ENCODE measurements at regions not wholly inside any gene's neighbourhood (a gene's known extent, or its start where the extent isn't known, plus 50 kb on each side); places are given as distances from the start of the nearest gene placed in this dataset.

- DNase-seq (ENCODE audit: extremely low read depth in 1 of 2, low read depth in 1 of 2), result no peak
Observed at GRCh38 chr18:22467760-22468553, 50.2 kb upstream of the CTAGE1 start.

DNA sequence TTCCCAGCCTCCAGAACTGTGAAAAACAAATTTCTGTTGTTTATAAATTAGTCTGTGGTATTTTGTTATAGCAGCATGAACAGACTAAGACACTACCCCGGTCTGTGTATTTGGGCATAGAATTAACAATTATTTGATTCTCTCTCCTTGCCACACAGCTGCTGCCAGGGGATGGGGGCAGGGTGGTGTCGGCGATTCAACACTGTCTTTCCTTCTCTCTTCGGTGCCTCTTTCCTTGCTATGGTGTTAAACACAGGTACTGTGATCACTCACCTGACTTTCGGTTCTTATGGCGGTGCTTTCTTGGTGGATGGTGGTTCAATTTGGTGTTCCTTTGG, 50.8 kb upstream of the CTAGE1 start:
- no peak for DNase-seq (ENCODE audit: extremely low read depth in 1 of 2, low read depth in 1 of 2)

- no peak for DNase-seq (ENCODE audit: extremely low read depth in 1 of 2, low read depth in 1 of 2)
Observed at GRCh38 chr18:22469061-22469734, 51.5 kb upstream of the CTAGE1 start.

GRCh38 chr18:22469926-22470247, 52.2 kb upstream of the CTAGE1 start:
- DNase-seq (ENCODE audit: extremely low read depth in 1 of 2, low read depth in 1 of 2), result no peak

DNA sequence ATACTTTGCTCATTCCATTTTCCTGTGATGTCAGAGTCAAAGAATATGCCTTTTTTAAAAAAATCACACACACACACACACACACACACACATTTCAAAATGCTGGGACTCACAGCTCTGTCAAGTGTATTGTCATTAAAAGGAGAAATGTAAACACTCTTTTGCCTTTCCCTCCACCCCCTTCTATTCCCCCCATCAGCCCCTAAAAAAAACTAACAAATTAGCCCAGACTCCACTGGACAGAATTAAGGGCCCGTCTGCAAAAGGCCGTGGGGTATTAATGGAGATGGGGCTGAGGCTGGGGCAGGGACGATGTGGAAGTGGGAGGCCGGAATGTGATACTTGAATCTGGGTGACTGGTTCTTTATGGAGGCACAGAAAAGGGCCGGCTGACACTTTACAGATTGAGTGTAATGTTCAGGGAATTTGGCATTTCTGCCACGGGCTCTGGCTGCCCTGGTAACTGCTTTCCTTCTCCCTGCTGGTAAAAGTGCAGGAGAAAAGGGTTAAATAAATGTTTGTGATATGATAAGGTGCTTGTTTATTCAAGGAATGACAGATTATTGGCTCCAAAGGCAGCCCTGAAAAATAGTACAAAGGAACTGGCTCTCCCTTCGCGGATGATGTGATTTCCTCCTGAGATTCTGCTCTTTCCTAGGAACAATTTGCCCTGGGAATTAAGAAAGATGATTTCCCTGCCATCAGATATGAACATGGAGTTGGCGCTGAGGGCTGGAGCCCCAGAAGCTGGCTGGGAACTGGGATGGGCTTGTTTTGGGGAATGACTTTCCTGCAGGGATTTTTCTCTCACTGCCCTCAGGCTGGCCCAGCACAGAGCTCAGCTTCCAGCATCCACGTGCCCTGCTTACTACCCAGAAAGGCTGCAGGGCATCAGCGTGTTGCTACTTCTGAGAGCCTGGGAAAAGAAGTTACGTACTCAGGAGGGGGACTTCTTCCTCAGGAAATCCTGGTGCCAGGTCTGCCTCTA, 52.8 kb upstream of the CTAGE1 start:
- DNase-seq (ENCODE audit: extremely low read depth in 1 of 2, low read depth in 1 of 2), result no peak

GRCh38 chr18:22471546-22472131, 53.9 kb upstream of the CTAGE1 start:
- no peak for DNase-seq (ENCODE audit: extremely low read depth in 1 of 2, low read depth in 1 of 2)

DNA sequence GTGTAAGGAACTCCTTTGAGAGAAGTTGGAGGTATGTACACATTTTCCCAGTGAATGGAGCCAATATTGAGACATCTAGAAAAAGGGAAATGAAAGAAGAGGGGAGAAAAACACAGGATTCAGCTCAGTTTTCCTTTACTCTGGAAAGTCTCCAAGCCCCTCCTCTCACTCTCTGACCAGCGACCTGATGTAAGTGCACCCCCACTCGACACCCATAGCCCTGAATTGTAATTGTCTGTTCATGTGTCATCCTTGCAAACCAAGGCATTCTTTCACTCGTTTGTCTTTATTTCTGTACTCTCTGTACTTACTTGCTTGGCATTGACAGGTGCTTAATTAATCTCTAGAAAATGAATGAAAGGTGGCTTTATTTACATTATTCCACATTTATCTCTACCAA, 55.7 kb upstream of the CTAGE1 start:
- no peak for DNase-seq (ENCODE audit: extremely low read depth in 1 of 2, low read depth in 1 of 2)

- DNase-seq (ENCODE audit: extremely low read depth in 1 of 2, low read depth in 1 of 2), result no peak
Observed at GRCh38 chr18:22475426-22476100, 57.8 kb upstream of the CTAGE1 start.

DNA sequence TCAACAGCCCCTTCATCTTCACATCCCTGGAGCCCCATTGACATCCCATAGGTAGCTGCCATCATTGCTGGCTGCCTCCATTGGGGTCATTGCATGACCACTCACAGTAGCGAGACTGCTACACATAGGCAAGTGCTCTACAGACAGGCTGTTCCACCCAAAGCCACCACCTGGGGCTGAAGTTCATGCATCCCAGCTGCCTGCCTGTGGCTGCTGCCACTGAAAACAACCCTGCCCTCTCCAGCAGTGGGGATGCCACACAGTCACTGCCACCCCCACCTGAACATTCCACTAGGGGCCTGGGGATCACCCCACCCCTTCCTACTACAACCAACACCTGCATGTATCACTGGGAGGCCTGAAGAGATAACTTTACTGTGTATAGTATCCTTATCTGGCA, 59.5 kb upstream of the CTAGE1 start:
- no peak for DNase-seq (ENCODE audit: extremely low read depth in 1 of 2, low read depth in 1 of 2)

GRCh38 chr18:22482948-22483347, 65.2 kb upstream of the CTAGE1 start:
- no peak for DNase-seq (ENCODE audit: extremely low read depth in 1 of 2, low read depth in 1 of 2)

- no peak for DNase-seq (ENCODE audit: extremely low read depth in 1 of 2, low read depth in 1 of 2)
Observed at GRCh38 chr18:22483407-22483806, 65.7 kb upstream of the CTAGE1 start.

- no peak for DNase-seq (ENCODE audit: extremely low read depth in 1 of 2, low read depth in 1 of 2)
Observed at GRCh38 chr18:22484471-22484870, 66.8 kb upstream of the CTAGE1 start.

DNA sequence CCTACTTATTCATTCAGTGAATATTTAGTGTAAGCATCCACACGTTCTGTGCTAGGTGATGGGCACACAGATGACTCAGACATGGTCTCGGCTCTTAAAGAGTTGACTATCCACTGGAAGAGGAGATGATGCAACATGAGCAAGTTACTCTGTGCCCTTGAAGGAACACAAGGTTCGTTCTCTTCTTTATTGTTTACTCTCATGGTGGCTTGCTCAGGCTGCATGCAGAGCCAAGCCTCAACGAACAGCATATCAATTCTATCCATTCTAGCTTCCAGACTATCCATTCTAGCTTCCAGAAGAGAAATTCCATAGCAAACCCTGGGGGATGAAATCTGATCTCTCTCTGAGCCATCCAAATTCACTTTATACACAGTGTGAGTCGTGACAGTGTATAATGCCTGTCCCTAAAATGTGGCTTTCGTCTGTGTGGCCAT, 68.1 kb upstream of the CTAGE1 start:
- no peak for DNase-seq (ENCODE audit: extremely low read depth in 1 of 2, low read depth in 1 of 2)

DNA sequence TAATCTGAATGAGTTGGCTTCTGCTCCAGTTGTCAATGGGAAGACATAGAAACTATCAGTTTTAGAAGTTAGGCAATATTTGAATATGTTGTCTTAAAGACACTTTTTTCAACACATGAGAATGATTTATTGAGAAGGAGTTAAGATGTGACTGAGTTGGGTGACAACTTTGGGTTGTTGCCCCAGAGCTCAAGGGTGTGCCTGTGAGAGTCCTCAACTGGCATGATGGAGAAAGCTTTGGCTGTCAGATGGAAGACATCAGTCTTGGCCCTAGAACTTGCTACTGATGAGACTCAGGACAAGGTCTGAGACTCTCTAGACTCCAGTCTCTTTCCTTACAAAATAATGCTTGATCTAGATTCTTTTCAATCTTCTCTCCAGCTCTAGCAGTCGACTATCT, 69.0 kb upstream of the CTAGE1 start:
- no peak for DNase-seq (ENCODE audit: extremely low read depth in 1 of 2, low read depth in 1 of 2)

- DNase-seq (ENCODE audit: extremely low read depth in 1 of 2, low read depth in 1 of 2), result no peak
Observed at GRCh38 chr18:22488554-22488953, 70.8 kb upstream of the CTAGE1 start.

- DNase-seq (ENCODE audit: extremely low read depth in 1 of 2, low read depth in 1 of 2), result no peak
Observed at GRCh38 chr18:22489704-22490103, 72.0 kb upstream of the CTAGE1 start.

DNA sequence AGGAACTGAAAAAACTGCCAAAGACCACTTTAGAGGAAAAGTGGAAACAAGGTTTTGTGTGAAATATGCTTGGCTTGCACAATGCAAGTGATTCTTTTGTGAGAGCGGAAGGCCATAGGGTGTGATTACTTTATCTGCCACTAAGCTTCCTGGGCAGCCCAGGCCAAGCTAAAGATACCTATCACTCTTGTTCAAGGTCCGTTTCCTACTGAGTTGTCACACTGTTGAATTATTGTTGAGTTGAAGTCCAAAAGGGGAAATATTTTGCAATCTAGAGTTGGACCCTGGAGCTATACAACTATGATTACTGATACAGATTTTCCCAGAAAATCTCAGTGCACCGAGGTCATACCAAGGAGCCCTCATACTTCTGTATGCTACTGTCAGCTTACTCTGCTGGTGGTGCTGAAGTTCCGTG, 72.7 kb upstream of the CTAGE1 start:
- DNase-seq (ENCODE audit: extremely low read depth in 1 of 2, low read depth in 1 of 2), result no peak

- DNase-seq (ENCODE audit: extremely low read depth in 1 of 2, low read depth in 1 of 2), result no peak
Observed at GRCh38 chr18:22493255-22493654, 75.5 kb upstream of the CTAGE1 start.

GRCh38 chr18:22493940-22494339, 76.2 kb upstream of the CTAGE1 start:
- no peak for DNase-seq (ENCODE audit: extremely low read depth in 1 of 2, low read depth in 1 of 2)

- DNase-seq (ENCODE audit: extremely low read depth in 1 of 2, low read depth in 1 of 2), result no peak
Observed at GRCh38 chr18:22494771-22495170, 77.1 kb upstream of the CTAGE1 start.

DNA sequence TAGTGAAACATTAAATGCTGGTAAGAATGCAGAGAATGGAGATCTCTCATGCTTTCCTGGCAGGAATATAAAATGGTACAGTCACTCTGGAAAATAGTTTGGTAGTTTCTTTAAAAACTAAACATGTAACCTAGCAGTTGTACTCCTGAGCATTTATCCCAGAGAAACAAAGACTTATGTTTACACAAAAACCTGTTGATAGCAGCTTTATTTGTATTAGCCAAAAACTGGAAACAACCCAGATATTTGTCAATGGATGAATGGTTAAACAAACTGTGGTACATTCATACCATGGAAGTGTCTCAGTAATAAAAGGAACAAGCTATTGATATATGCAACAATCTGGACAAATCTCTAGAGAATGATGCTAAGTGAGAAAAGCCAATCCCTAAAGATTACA, 81.7 kb upstream of the CTAGE1 start:
- DNase-seq (ENCODE audit: extremely low read depth in 1 of 2, low read depth in 1 of 2), result no peak

Data from stimulated activated CD8-positive, alpha-beta memory T cell treated with anti-CD3 and anti-CD28 coated beads, Interleukin-7, amount 100 ng/mL, for 48 hours (primary cell).